HepG2 (cell line): ENCODE measurements at regions not wholly inside any gene's neighbourhood (a gene's known extent, or its start where the extent isn't known, plus 50 kb on each side); places are given as distances from the start of the nearest gene placed in this dataset.

Source experiments
- ATAC-seq: fragments of 200-7000 bp; cut with Tn5 transposase; 3 replicates; pipeline ENCODE4 v1.9.1; 2020; ENCODE audit warnings: mild to moderate bottlenecking, moderate library complexity
- BruUV-seq: library from RNA; stranded (reverse); fragments of 400-500 nt; replicated peaks from 2 replicates; lab custom pipeline; 2021; lab: Mats Ljungman, UMichigan
- CTCF ChIA-PET: fragments of 300-600 bp; formaldehyde crosslinking; extraction: SDS; loops from one replicate; lab custom pipeline; 2021; ENCODE audit warnings: low total read pairs, inconsistent platforms, low intra/inter-chr PET ratio; lab: Yijun Ruan, JAX
- POLR2A ChIA-PET: fragments of 350-600 bp; sonication (Branson Sonifier 250); formaldehyde crosslinking; loops from one replicate; lab custom pipeline; 2020; ENCODE audit warnings: antibody characterized with exemption, inconsistent platforms; lab: Yijun Ruan, JAX
- DNase-seq: peaks from one replicate; pipeline ENCODE4 v3.0.0-alpha.2; 2015; ENCODE audit warnings: low spot score
- FAIRE-seq: peaks from 3 replicates; lab custom pipeline; 2011; peaks lifted over from hg19 to GRCh38; lab: Jason Lieb, UNC
- H2AFZ ChIP-seq: one replicate; pipeline ENCODE4 v1.6.1; 2011; ENCODE audit warnings: low read length, inconsistent platforms
- H3K27ac ChIP-seq: fragments of 300-600 bp; 3 replicates; pipeline ENCODE4 v1.8.0; 2011; ENCODE audit warnings: mixed run types, mild to moderate bottlenecking, mixed read lengths, low read length, inconsistent platforms; ENCODE audit not compliant: insufficient read depth; ENCODE audit errors: extremely low read length
- H3K27me3 ChIP-seq, 2 experiments: fragments of 200-600 bp in 1 of 2; 2 replicates in 1 of 2; 3 replicates in 1 of 2; pipeline versions ENCODE4 v1.6.0 to v1.8.0; 2011; ENCODE audit warnings: low read length in 2 of 2, mild to moderate bottlenecking in 2 of 2, moderate library complexity in 2 of 2, inconsistent platforms in 1 of 2; ENCODE audit not compliant: insufficient read depth in 2 of 2, control insufficient read depth in 1 of 2
- H3K36me3 ChIP-seq, 2 experiments: fragments of 200-600 bp in 1 of 2; replicated peaks in 1 of 2; 2 replicates in 1 of 2; 3 replicates in 1 of 2; pipeline versions ENCODE4 v1.5.1 to v1.8.0; 2011; ENCODE audit warnings: low read length in 2 of 2, inconsistent platforms in 1 of 2; ENCODE audit not compliant: insufficient read depth in 2 of 2, control insufficient read depth in 1 of 2
- H3K4me1 ChIP-seq: 2 replicates; pipeline ENCODE4 v1.5.1; 2012; ENCODE audit warnings: low read length, inconsistent platforms; ENCODE audit not compliant: insufficient read depth
- H3K4me2 ChIP-seq: 2 replicates; pipeline ENCODE4 v1.6.0; 2011; ENCODE audit warnings: low read depth, low read length, inconsistent platforms
- H3K4me3 ChIP-seq, 3 experiments: fragments of 200-600 bp in 1 of 3; sonication (generic), shearing (Covaris generic) in 1 of 3; replicated peaks in 1 of 3; 2 replicates each; pipeline ENCODE4 v1.5.1; 2011 to 2016; ENCODE audit warnings: low read length in 3 of 3, inconsistent platforms in 2 of 3, low read depth in 2 of 3, mild to moderate bottlenecking in 2 of 3, control low read depth in 1 of 3, mixed read lengths in 1 of 3; ENCODE audit not compliant: insufficient read depth in 1 of 3
- H3K79me2 ChIP-seq: one replicate; pipeline ENCODE4 v1.6.1; 2011; ENCODE audit warnings: low read length, inconsistent platforms; ENCODE audit not compliant: insufficient read depth
- H3K9ac ChIP-seq: 2 replicates; pipeline ENCODE4 v1.6.0; 2011; ENCODE audit warnings: mild to moderate bottlenecking, low read depth, low read length, inconsistent platforms; ENCODE audit not compliant: insufficient read depth
- H3K9me3 ChIP-seq: 2 replicates; pipeline ENCODE4 v1.5.1; 2012; ENCODE audit warnings: mild to moderate bottlenecking, low read length
- H4K20me1 ChIP-seq: 2 replicates; pipeline ENCODE4 v1.6.0; 2011; ENCODE audit warnings: inconsistent platforms, mild to moderate bottlenecking, low read length, moderate library complexity; ENCODE audit not compliant: insufficient read depth
- ESRRA ChIP-seq: sonication (generic); formaldehyde crosslinking; IDR thresholded peaks from 2 replicates; pipeline ENCODE4 v1.5.1; 2020; ENCODE audit warnings: mild to moderate bottlenecking, low read depth, missing genetic modification reagents
- EZH2 ChIP-seq: conservative IDR thresholded peaks from 2 replicates; pipeline ENCODE4 v1.6.1; 2012; ENCODE audit warnings: mild to moderate bottlenecking, low read depth, low read length, moderate library complexity
- HNRNPL ChIP-seq: fragments of 200-400 bp; formaldehyde crosslinking; IDR thresholded peaks from 2 replicates; pipeline ENCODE4 v1.6.1; 2017; ENCODE audit warnings: mild to moderate bottlenecking, low read depth, low read length
- KLF13 ChIP-seq: sonication (generic); formaldehyde crosslinking; IDR thresholded peaks from 2 replicates; pipeline ENCODE4 v1.4.0; 2020; ENCODE audit warnings: mild to moderate bottlenecking, missing genetic modification reagents
- RFX5 ChIP-seq: IDR thresholded peaks from 2 replicates; pipeline ENCODE4 v1.6.1; 2011; ENCODE audit warnings: low read depth, low read length, improper control_type of control experiment
- TAF15 ChIP-seq: fragments of 200-400 bp; formaldehyde crosslinking; IDR thresholded peaks from one replicate; pipeline ENCODE4 v1.6.1; 2018; ENCODE audit warnings: mild to moderate bottlenecking, low read depth, low read length; ENCODE audit not compliant: poor library complexity, severe bottlenecking
- ZNF10 ChIP-seq: sonication (generic); formaldehyde crosslinking; IDR thresholded peaks from 2 replicates; pipeline ENCODE4 v1.4.0; 2020; ENCODE audit warnings: mild to moderate bottlenecking, low read depth, missing genetic modification reagents, borderline replicate concordance
- ZNF331 ChIP-seq: sonication (generic); formaldehyde crosslinking; IDR thresholded peaks from 2 replicates; pipeline ENCODE4 v1.4.0; 2020; ENCODE audit warnings: missing genetic modification reagents
- ZNF451 ChIP-seq: sonication (generic); formaldehyde crosslinking; IDR thresholded peaks from 2 replicates; pipeline ENCODE4 v1.5.0; 2020; ENCODE audit warnings: mild to moderate bottlenecking, missing genetic modification reagents
- ZNF501 ChIP-seq: sonication (generic); formaldehyde crosslinking; IDR thresholded peaks from 2 replicates; pipeline ENCODE4 v1.5.1; 2020; ENCODE audit warnings: mild to moderate bottlenecking, moderate library complexity, missing genetic modification reagents
- ZNF569 ChIP-seq: sonication (generic); formaldehyde crosslinking; IDR thresholded peaks from 2 replicates; pipeline ENCODE4 v1.5.0; 2020; ENCODE audit warnings: mild to moderate bottlenecking, missing genetic modification reagents, moderate library complexity, borderline replicate concordance
- ZNF703 ChIP-seq: sonication (generic); formaldehyde crosslinking; IDR thresholded peaks from 2 replicates; pipeline ENCODE4 v1.5.1; 2020; ENCODE audit warnings: missing genetic modification reagents, mild to moderate bottlenecking, moderate library complexity, borderline replicate concordance
- WGBS: methylation state at CpG from one replicate; pipeline ENCODE4 v1.1.6; 2017; ENCODE audit warnings: low lambda C conversion rate; 5-methylcytosine and 5-hydroxymethylcytosine counted together
- in situ Hi-C: cut with HindIII; loops from 2 replicates; pipeline ENCODE4 v1.10.0; 2017; ENCODE audit warnings: low pct_unique_long_range_greater_than_20kb; ENCODE audit not compliant: extremely low pct_ligation_motif_present
- intact Hi-C: fragments of 100-400 bp; cut with micrococcal nuclease; formaldehyde crosslinking; loops from one replicate; pipeline ENCODE4 v1.10.0; 2022; ENCODE audit not compliant: unreplicated experiment
- TF ChIP-seq, protein P1 (sequence below): IDR thresholded peaks from 2 replicates; pipeline ENCODE4 v1.6.1; 2016; ENCODE audit warnings: missing genetic modification reagents, missing compliant biosample characterization

DNA sequence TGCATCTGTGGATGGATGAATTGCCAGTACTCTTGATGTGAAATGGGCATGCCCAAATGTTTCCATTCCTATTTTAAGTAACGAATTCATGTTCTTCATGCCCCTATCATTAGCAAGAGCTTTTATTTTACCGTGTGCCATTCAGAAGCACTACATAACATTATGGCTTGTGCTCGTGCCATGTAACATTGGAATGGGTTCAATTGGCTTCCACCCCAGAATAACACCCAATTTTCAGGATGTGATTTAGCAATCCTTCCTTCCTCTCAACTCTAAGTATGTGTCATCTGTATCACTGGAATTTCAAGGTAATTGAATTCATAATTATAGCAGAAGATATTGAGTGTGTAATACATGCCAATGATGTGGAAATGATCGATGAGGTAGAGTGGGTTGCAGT, 145.8 kb upstream of the TMPO start:
- BruUV-seq: no TSS peak
- no peak for ATAC-seq
- no peak for DNase-seq
- TF ChIP-seq RFX5: no peak
- in situ Hi-C loops (no loop called here), intact Hi-C loops (no loop called here)
- FAIRE-seq: no peak
- ChIA-PET POLR2A (no interaction called here), CTCF (no interaction called here)
- Histone ChIP-seq H3K79me2 (no peaks in the 10 kb centered on the region), H3K27ac (no peak overlapping the region), H3K4me2 (no peak overlapping the region), H3K9me3 (no peaks in the 10 kb centered on the region), H2AFZ (no peak overlapping the region), H3K4me1 (no peaks in the 10 kb centered on the region), H3K27me3 (no peaks in the 10 kb centered on the region; a peak in 1 of 5 replicates), H4K20me1 (no peaks in the 10 kb centered on the region), H3K9ac (no peak overlapping the region), H3K4me3 (no peak overlapping the region), H3K36me3 (no peaks in the 10 kb centered on the region)
- WGBS: 1% methylated on average over 4 of the region's 4 CpGs

DNA sequence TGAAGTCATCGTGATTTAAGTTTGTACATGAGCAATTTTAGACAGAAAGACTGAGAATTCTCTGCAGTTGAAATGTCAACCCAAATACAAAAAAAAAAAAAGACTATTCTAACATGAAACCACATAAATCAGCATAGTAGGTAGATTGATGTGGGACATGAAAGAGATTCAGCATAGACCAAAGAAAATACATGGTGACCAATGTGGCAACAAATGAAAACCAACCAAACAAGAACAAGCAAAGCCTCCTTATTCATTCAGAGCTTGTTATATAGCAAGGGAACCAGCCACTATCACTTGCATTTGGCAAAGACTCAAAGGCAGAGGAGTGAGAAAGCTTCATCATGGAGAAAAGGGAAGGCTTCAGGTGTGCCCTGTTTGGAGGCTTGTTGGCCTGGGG, 144.4 kb upstream of the TMPO start:
- no peaks in the 10 kb centered on the region for H4K20me1 ChIP-seq
- no peak for ATAC-seq
- no peaks in the 10 kb centered on the region for H3K9me3 ChIP-seq
- POLR2A ChIA-PET: no interaction called here
- no peak overlapping the region for H3K9ac ChIP-seq
- H3K4me3 ChIP-seq: no peak overlapping the region
- no peaks in the 10 kb centered on the region; a peak in 1 of 5 replicates for H3K27me3 ChIP-seq
- TF ChIP-seq ZNF331 (CRISPR knock-in tag) (no peak), EZH2 (no peak), KLF13 (CRISPR knock-in tag) (no peak), ZNF703 (CRISPR knock-in tag) (no peak), HNRNPL (no peak), ZNF569 (CRISPR knock-in tag) (no peak), ZNF10 (no peak), ZNF451 (CRISPR knock-in tag) (no peak), TAF15 (no peak), ESRRA (CRISPR knock-in tag) (no peak), ZNF501 (CRISPR knock-in tag) (no peak)
- TF ChIP-seq, protein P1, sequence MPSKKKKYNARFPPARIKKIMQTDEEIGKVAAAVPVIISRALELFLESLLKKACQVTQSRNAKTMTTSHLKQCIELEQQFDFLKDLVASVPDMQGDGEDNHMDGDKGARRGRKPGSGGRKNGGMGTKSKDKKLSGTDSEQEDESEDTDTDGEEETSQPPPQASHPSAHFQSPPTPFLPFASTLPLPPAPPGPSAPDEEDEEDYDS (CRISPR knock-in tag): no peak
- no peak overlapping the region for H3K4me2 ChIP-seq
- CTCF ChIA-PET: no interaction called here
- H3K79me2 ChIP-seq: no peaks in the 10 kb centered on the region
- no peaks in the 10 kb centered on the region for H3K36me3 ChIP-seq
- in situ Hi-C loops: no loop called here
- BruUV-seq: no TSS peak
- FAIRE-seq: no peak
- intact Hi-C loops: loop anchor here (5.0 to 10.0 kb wide), 3 partner anchors 366 to 1794 kb away; no protein-coding TSS in a partner anchor
- no peak overlapping the region for H2AFZ ChIP-seq
- WGBS: 0% methylated on average over 1 of the region's 1 CpG
- no peak overlapping the region for H3K27ac ChIP-seq
- no peaks in the 10 kb centered on the region for H3K4me1 ChIP-seq
- DNase-seq: no peak
